GM18511 (cell line): ENCODE measurements at regions not wholly inside any gene's neighbourhood (a gene's known extent, or its start where the extent isn't known, plus 50 kb on each side); places are given as distances from the start of the nearest gene placed in this dataset.
"Not testable (repeated sequence)": the region's sequence is repeated elsewhere in the genome, so short reads cannot be mapped to it uniquely, and the experiment has no call there.

ENCODE experiments used
- ATAC-seq: cut with Tn5 transposase; IDR thresholded peaks from one replicate; pipeline ENCODE4 v1.9.1; 2021; ENCODE audit warnings: mild to moderate bottlenecking, moderate library complexity; ENCODE audit not compliant: unreplicated experiment

DNA sequence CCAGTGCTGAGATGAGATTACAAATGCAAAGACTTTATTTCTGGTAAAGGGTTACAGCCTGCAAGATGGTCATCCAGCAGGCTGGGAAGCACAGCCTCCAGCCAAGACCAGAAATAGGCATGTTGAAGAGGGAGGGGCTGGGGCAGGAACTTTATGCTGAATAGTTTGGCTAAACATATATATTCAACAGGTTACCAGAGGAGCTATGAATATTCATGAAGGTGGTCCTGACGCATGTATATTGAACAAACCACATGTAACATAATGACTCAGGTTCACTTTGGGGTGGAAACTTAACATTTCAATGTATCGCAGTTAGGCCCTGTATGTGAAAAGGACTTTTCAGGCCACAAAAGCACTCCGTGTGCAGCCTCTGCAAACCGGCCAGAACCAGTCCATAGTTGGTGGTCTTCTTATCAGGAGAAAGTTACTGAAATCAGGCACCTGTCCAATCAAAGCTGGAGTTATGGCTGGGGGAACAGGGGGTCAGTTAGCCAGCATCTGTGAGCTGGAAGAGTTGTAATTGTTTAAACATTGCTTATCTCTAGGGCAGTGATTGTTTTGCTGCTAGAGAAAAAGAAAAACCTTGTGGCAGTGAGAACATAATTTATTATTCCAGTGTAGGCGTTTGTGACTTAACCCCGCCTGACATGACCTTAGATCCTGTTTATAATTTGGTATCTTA is 372.9 kb upstream of the AUTS2 start:
- no peak for ATAC-seq

DNA sequence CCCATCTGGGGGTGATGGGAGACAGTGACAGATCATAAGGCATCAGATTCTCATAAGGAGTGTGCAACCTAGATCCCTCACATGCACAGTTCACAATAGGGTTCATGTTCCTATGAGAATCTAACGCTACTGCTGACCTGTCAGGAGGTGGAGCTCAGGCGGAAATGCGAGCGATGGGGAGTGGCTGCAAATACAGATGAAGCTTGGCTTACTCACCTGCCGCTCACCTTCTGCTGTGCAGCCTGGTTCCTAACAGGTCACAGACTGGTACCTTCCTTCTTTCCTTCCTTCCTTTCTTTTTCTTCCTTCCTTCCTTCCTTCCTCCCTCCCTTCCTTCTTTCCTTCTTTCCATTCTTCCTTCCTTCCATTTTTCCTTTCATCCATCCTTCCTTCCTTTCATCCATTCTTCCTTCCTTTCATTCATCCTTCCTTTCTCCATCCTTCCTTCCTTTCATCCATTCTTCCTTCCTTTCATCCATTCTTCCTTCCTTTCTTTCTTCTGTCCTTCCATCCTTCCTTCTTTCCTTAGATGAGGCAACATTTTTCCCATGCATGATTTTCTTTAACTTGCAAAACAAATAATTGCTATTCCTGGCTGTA is 370.0 kb upstream of the AUTS2 start:
- ATAC-seq = no peak

DNA sequence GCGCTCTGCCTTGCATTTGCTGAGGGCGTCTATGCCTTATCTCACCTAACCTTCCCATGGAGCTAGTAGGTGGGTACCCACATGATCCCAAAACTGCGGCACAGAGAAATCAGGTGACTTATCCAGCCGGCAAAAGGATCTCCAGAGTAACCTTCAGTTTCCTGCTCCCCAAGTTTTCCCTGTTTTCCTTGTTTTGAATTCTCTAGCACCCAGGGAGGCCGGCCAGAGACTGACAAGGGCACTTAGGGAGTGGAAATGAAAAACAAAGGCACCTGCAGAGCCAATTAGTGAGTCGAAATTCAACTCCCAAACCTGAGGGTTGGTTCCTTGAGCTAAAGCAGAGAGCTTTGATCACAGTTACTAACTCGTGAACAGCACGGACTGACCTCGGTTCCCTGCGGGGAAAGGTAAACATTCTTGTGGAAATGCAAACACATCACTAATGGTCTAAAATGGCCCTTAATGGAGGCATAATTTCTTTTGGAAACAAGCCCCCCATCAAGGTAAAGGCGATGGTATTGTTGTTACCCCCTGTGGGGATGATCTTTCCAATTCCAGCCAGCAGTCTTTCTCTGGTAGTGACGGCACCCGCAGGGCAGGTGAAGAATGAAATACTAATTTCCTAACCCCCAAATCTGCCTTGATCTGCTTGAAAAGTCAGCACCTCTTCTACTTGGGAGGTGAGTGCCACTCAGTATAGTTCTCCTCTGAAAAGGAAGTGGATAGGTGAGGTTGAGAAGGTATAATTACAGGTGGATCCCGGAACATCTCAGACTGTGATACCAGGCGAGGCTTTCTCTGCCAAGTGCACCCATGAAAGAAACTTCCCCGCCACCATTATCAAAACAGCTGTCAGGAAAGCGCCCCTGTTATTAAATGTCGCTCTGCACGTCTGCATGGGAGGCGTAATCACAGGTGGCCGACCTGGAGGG is 365.6 kb upstream of the AUTS2 start:
- no peak for ATAC-seq

DNA sequence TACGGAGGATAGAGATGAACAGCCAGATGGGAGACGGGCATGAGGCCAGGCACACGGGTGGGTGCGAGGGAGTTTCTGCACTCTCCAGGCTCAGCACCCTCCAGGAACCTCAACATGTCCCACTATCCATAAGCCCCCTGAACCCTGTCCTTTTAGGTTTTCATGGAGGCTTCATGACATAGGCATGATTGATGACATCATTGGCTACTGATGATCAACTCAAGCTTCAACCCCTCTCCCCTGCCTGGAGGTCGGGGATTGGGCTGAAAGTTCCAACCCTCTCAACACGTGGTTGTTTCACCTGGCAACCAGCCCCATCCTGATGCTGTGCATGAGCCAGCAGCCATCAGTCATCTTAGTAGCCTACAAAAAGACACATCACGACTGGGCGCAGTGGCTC is 360.7 kb upstream of the AUTS2 start:
- ATAC-seq = no peak

DNA sequence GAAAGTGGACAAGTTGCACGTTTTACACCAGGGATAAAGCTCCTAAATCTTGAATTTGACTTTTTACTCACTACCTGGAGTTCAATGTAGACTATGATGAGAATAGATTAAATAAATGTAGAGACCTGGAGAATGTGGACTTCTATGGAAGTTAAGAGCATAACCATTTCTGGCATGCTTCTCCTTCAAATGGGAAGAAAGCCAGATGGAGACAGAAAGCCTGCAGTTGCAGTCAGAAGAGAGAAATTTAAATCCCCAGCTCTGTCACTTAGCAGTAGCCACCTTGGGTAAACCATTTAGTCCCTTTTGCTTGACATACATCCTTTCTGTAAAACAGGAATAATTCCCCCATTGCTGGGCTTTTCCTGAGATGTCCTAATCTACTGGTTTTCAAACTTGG is 355.3 kb upstream of the AUTS2 start:
- ATAC-seq = no peak

DNA sequence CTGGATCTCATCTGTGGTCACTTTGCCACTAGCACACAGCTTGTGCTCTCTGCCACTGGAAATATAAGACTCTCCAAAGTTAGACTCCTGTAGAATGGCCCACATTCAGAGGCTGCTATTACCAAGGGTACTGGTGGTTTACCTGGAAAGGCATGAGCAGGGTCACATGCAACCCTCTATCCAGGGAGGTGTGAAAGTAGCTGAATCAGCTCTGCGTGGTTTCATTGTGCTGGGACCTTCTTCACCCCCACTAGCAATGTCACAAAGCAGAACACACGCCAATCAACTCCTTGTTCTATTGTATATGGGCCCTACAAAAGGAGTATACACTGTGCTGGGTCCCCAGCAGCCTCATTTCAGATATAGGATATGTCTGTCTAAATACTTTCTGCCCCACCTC is 353.6 kb upstream of the AUTS2 start:
- ATAC-seq = no peak

DNA sequence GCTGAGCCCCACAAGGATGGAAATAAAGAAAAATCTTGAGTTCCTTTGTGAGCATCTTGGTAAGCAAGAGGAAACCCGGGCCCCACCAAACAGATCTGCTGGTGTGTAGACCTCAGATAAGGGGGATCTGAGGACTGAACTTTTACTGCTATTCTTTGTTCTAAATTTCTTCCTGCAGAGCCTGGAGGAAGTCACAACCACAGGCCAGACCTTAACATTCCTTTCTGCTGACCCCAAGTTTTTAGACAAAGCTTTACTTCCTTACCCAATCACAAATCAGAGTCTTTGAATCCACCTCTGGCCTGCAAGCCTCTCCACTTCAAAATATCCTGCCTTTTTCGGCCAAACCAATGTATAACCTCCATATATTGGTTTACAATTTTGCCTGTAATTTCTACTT is 352.6 kb upstream of the AUTS2 start:
- no peak for ATAC-seq

DNA sequence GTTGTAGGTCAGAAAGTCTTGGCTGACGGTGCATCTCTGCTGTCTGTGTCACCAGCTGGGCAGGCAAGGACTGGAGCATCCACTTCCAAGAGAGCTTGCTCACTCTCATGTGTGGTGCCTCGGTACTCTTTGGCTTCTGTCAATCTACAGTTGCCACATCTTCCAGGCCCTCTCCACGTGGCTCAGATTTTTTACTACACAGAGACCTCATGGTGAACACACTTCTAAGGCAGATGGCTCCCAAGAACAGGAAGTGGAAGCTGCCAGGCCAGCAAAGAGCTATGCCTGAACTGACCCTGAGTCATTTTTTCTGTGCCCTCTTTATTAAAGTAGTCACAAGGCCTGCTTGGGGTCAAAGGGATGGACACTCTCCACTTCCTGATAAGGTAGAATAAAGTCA is 351.5 kb upstream of the AUTS2 start:
- no peak for ATAC-seq

DNA sequence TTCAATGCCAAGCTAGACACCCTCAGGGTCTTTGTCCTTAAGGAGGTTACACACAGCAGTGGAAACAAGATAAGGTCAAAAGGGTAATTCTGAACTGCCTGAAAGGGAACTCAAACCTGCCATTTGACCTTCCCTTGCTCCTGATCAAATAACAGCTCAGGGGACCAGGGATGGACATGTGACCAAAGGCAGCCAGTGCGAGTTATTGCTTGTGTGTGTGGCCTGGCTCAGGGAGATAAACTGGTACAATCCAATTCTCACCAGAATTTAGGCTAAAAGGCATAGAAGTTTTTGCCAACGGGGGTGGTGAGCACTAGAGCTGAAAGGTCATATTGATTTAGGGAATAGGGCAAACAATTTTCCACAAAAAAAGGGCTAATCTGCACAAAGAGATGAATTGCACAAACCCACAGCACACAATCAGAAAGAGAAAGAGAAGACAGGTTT is 349.9 kb upstream of the AUTS2 start:
- ATAC-seq = not testable (repeated sequence)

DNA sequence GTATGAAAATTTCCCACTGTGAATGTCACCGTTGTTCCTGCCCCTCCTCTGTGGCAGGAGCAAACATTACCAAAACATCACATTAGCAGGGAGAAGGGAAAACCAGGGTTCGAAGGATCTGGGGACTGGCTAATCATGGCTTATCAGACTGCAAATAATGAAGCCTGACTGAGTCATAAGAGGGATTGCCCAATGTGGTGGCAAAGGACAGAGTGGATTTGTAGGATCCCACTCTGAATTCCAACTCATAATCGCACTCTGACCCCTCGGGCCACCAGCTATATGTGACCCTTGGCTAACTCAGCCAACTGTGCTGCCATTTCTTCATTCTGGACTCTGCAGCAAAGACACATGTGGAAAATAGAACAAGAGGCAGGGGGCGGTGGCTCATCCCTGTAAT is 347.3 kb upstream of the AUTS2 start:
- no peak for ATAC-seq

DNA sequence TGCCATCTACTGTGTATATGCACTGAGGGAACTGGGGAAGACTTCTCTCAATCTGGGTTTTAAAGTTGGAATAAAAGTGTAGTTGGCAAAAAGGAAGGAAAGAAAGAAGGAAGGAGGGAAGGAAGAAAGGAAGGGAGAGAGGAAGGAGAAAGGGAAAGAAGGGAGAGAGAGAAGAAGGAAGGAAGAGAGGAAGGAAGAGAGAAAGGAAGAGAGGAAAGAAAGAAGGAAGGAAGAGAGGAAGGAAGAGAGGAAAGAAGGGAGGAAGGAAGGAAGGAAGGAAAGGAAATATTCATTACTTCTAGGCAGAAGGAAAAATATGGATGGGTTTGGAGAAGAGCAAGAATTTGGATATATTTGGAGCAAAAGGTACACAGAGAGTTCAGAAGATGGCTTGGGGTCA is 343.6 kb upstream of the AUTS2 start:
- ATAC-seq = no peak

DNA sequence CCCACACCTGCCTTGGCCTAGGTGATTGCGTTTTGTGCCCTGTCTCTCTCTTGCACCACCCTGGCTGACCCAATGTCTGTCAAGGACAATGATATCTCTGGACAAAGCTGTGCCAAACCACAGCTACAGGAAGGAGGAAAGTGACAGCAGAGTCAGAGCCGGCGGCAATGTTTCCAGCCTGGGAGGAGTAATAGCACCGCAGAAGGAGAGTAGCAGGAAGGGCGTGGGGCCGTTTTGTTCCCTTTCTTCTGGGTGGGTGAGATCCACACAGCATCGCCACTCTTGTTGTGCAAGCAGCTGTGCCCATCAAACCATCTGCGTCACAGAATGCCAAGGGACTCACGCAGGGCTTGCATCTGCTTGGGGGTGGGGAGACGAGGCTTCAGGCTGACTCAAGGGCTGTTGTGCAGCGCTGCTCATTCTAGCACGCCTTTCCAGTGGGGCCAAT is 341.6 kb upstream of the AUTS2 start:
- ATAC-seq = no peak

DNA sequence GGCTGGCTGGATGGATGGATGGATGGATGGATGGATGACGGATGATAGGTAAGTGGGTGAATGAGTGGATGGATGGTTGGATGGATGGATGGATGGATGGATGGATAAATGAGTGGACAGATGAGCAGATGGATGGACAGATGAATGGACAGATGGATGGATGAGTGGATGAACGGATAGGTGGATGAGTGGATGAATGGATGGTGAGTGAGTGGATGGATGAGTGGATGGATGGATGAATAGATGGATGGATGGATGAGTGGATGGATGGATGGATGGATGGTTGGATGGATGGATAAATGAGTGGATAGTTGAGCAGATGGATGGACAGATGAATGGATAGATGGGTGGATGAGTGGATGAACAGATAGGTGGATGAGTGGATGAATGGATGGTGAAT is 340.7 kb upstream of the AUTS2 start:
- no peak for ATAC-seq

DNA sequence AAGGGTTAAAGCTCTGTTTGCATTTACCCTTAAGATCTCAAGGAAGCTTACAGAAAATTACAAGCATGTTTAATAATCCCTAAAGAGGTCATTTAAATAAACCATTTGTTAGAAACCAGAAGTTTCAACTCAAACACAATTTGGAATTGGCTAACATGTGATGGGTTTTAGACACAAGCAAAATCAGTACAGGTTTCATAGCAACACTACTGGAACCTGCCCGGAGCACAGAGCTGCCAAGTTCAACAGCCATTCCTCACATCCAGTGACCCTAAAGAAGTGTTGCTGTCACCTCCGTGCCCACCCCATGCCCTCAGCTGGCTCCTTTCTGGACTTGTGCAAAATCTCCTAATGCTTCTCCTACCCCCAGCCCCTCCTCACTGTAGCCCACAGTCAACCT is 338.8 kb upstream of the AUTS2 start:
- ATAC-seq = no peak

DNA sequence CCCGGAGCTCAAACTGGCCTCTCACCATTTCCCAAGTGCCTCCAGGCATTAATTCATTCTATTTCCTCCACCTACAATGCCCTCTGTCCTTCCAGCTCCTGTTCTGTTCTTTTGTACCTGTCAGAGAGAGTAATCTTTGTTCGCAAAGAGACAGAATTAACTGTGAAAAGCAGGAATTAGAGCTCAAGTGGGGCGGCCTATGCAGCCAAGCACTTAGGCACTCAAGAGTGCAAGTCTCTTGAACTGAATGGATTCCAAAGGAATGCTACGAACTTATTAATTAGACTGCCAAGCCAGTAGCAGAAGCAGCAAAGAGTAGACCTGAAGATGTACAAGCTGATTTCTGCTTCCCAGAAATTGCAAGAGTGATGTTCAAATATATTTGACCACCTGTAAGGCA is 338.3 kb upstream of the AUTS2 start:
- ATAC-seq = no peak

DNA sequence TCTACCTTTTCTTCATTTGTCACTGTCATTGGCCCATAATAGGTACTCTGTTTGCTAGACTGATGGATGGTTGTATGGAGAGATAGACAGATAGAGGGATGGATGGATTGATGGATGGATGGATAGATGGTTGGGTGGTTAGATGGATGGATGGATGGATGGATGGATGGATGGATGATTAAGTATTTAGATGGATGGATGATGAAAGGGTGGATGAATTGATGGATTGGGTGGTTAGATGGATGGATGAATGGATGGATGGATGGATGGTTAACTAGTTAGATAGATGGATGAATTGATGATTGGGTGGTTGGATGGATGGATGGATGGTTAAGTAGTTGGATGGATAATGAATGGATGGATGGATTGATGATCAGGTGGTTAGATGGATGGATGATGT is 334.7 kb upstream of the AUTS2 start:
- ATAC-seq = no peak

DNA sequence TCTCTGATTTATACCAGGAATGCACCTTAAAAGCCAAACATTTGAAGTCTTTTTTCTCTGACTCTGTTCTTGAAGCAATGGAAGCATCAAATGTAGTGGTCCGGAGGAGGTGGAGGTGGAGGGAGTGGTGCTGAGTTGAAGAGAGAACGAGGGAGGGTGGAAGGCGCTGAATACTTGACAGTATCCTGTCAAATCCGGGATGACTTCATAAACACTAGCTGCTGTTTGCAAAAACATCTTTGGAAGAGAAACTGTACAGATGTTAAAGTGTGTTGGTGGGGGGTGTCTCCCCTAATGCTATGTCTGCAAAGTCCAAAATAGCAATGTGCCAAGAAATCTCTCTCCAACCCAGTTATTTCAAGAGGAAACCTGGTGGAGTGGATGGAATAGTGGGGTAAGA is 328.5 kb upstream of the AUTS2 start:
- no peak for ATAC-seq

DNA sequence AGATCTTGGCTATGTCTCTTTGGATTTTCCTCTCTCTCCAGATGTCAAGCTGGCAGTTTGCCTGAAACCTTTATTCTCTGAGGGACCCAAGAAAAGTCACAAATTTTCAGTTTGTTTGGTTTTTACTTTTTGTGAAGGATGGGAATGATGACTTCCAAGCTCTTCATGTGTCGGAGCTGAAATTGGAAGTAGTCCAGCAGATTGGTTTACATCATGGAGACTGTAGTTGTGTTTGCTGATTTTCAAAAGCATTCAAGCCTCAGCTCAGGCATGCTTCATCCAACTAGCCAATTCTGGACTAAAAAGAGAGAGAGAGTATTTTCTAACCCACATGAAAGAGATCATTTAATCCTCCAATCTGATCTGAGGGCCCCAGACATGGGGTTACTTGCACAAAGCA is 326.2 kb upstream of the AUTS2 start:
- no peak for ATAC-seq

DNA sequence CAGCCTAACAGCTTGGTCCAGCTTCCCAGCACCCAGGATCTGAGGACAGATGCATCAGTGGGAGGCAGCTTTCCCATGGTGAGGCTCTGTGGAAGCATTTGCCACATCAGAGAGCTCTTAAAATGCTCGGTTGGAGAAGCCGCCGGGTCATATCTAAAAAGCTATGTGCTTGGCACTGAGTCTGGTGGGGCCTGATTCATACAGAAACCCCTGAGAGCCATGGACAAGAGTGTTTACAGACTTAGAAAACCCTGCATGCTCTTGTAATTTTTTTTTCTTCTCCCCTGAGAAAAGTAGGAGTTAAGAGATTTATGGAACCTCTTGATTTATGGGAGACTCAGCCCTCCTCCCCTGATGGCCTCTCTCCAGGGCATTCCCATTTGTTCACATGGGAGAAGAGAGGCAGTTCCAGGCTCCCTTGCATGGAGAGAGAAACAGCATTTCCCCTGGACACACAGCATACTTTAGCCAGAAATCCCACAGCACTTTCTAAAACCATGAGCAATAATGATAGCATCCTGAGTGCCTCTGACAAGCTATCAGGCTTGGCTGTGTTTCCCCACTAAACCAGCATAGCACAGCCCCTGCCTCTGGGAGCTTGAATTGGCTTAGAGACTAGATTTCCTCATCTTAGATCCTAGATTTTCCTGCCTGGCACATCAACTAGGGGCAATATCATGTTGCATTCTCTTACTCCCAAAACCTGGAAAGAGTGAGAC is 322.1 kb upstream of the AUTS2 start:
- ATAC-seq = no peak

DNA sequence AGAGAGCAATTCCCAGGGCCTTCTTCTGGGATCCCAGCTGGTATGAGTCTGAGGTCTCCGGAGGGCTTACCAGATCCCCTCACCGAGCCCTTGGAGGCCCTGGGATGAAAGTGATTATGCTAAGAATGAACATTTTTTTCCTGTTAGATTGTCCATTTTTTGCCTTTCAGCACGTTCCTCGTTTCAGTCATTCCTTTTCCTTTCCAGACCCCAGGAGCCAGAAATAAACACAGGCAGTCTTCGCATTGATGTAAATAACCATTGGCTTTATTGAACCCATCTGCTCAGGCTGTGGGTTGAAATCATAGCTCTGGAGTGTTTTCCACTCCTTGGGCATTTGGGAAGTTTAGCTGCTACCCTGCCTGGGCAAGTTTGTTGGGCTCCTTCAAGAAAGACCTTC is 320.9 kb upstream of the AUTS2 start:
- ATAC-seq = no peak

DNA sequence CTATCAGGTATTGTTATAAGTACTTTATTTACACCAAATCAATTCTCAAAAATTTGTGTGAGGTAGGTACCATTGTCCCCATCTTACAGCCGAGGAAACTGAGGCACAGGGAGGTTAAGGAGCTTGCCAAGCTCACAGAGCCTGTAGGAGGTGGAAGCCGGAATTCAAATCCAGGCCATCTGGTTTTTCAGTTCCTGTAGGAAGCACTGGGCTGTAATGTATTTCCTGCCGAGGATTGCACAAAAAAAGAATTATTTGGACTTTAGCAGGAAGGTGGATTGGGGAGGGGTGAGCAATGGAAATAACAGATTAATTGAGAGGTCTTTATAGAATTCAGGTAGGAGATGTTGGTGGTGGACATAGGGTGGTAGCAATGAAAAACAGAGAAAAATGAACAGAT is 315.3 kb upstream of the AUTS2 start:
- ATAC-seq = no peak
